OCI-LY1 (cell line): ENCODE measurements at regions not wholly inside any gene's neighbourhood (a gene's known extent, or its start where the extent isn't known, plus 50 kb on each side); places are given as distances from the start of the nearest gene placed in this dataset.
"Not testable (repeated sequence)": the region's sequence is repeated elsewhere in the genome, so short reads cannot be mapped to it uniquely, and the experiment has no call there.

ENCODE experiments used
- H2AFZ ChIP-seq: fragments of 200-600 bp; sonication (generic), shearing (Covaris generic); 2 replicates; pipeline ENCODE4 v1.6.0; 2014; ENCODE audit warnings: antibody characterized with exemption, mild to moderate bottlenecking, low read length
- H3F3A ChIP-seq: fragments of 200-600 bp; sonication (generic), shearing (Covaris generic); 2 replicates; pipeline ENCODE4 v1.6.0; 2014; ENCODE audit warnings: mild to moderate bottlenecking, antibody characterized with exemption, low read length, moderate library complexity; ENCODE audit not compliant: insufficient read depth
- H3K27ac ChIP-seq: fragments of 200-600 bp; sonication (generic); 2 replicates; pipeline ENCODE4 v1.5.1; 2014; ENCODE audit warnings: low read length, mixed run types, mild to moderate bottlenecking, low read depth; ENCODE audit not compliant: poor library complexity, severe bottlenecking
- H3K27me3 ChIP-seq: fragments of 200-600 bp; sonication (generic); 2 replicates; pipeline ENCODE4 v1.6.0; 2014; ENCODE audit warnings: antibody characterized with exemption, mild to moderate bottlenecking, low read length, moderate library complexity; ENCODE audit not compliant: insufficient read depth
- H3K36me3 ChIP-seq: fragments of 200-600 bp; sonication (generic); 2 replicates; pipeline ENCODE4 v1.6.1; 2014; ENCODE audit warnings: mild to moderate bottlenecking, antibody characterized with exemption, low read length, moderate library complexity, mixed read lengths; ENCODE audit not compliant: insufficient read depth
- H3K4me1 ChIP-seq: fragments of 200-600 bp; sonication (generic); 2 replicates; pipeline ENCODE4 v1.5.1; 2014; ENCODE audit warnings: mild to moderate bottlenecking, low read length, moderate library complexity; ENCODE audit not compliant: insufficient read depth, severe bottlenecking
- H3K4me2 ChIP-seq: fragments of 200-600 bp; sonication (generic), shearing (Covaris generic); 2 replicates; pipeline ENCODE4 v1.6.1; 2014; ENCODE audit warnings: low read length
- H3K4me3 ChIP-seq: fragments of 200-600 bp; sonication (generic); 2 replicates; pipeline ENCODE4 v1.5.1; 2014; ENCODE audit warnings: low read length, low read depth, mild to moderate bottlenecking, mixed read lengths; ENCODE audit not compliant: poor library complexity, severe bottlenecking
- H3K79me2 ChIP-seq: fragments of 200-600 bp; shearing (Covaris generic); 2 replicates; pipeline ENCODE4 v1.6.1; 2016; ENCODE audit warnings: mixed run types, low read length, mixed read lengths; ENCODE audit not compliant: insufficient read depth
- H3K9ac ChIP-seq: fragments of 200-600 bp; sonication (generic), shearing (Covaris generic); 2 replicates; pipeline ENCODE4 v1.6.1; 2014; ENCODE audit warnings: mild to moderate bottlenecking, low read length, mixed read lengths
- H3K9me2 ChIP-seq: fragments of 200-600 bp; sonication (generic), shearing (Covaris generic); 2 replicates; pipeline ENCODE4 v1.6.1; 2014; ENCODE audit warnings: low read depth, mild to moderate bottlenecking, low read length, mixed read lengths
- H3K9me3 ChIP-seq: fragments of 200-600 bp; shearing (Covaris generic); 2 replicates; pipeline ENCODE4 v1.6.1; 2014; ENCODE audit warnings: low read length, mixed read lengths
- H4K20me1 ChIP-seq: fragments of 200-600 bp; sonication (generic), shearing (Covaris generic); 2 replicates; pipeline ENCODE4 v1.6.0; 2016; ENCODE audit warnings: mild to moderate bottlenecking, low read length; ENCODE audit not compliant: insufficient read depth
- EZH2 ChIP-seq: fragments of 200-600 bp; sonication (generic), shearing (Covaris generic); IDR thresholded peaks from 2 replicates; pipeline ENCODE4 v1.8.0; 2017; ENCODE audit warnings: borderline replicate concordance, mixed run types, mild to moderate bottlenecking, antibody characterized with exemption, low read length, moderate library complexity, mixed read lengths
- TF ChIP-seq, protein P1 (sequence below): fragments of 200-600 bp; sonication (generic), shearing (Covaris generic); IDR thresholded peaks from 2 replicates; pipeline ENCODE4 v1.5.1; 2017; ENCODE audit warnings: mild to moderate bottlenecking, antibody characterized with exemption, low read length, moderate library complexity, mixed read lengths

DNA sequence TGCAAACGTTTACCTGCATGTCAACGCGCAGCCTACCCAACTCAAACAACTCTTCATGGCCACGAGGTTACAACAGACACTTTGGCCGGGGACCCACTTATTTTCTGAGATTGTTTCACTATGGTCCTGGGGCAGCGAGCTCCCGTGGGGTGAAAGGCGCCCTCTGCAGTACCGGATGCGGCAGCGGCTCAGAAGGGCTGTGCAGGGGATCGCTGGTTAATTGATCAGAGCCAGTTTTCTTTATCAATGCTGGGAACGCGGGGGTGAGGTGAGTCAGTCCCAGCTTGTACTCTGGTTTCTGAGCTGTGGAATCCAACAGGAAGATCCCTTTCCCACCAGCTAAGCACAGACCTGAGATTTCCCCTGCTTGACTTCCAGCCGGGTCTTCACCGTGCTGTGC lies 366.5 kb upstream of the KLF6 start:
- no peak overlapping the region for H3K27ac ChIP-seq
- no peaks in the 10 kb centered on the region for H3K4me1 ChIP-seq
- TF ChIP-seq, protein P1, sequence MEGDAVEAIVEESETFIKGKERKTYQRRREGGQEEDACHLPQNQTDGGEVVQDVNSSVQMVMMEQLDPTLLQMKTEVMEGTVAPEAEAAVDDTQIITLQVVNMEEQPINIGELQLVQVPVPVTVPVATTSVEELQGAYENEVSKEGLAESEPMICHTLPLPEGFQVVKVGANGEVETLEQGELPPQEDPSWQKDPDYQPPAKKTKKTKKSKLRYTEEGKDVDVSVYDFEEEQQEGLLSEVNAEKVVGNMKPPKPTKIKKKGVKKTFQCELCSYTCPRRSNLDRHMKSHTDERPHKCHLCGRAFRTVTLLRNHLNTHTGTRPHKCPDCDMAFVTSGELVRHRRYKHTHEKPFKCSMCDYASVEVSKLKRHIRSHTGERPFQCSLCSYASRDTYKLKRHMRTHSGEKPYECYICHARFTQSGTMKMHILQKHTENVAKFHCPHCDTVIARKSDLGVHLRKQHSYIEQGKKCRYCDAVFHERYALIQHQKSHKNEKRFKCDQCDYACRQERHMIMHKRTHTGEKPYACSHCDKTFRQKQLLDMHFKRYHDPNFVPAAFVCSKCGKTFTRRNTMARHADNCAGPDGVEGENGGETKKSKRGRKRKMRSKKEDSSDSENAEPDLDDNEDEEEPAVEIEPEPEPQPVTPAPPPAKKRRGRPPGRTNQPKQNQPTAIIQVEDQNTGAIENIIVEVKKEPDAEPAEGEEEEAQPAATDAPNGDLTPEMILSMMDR, result no peak
- TF ChIP-seq EZH2, result no peak
- H4K20me1 ChIP-seq, result no peaks in the 10 kb centered on the region
- H3K9me3 ChIP-seq, result no peaks in the 10 kb centered on the region
- no peaks in the 10 kb centered on the region for H3F3A ChIP-seq
- no peaks in the 10 kb centered on the region for H3K79me2 ChIP-seq
- H3K4me2 ChIP-seq, result no peak overlapping the region
- no peak overlapping the region for H3K9ac ChIP-seq
- H3K4me3 ChIP-seq, result no peak overlapping the region
- no peaks in the 10 kb centered on the region for H3K9me2 ChIP-seq
- no peaks in the 10 kb centered on the region for H3K36me3 ChIP-seq
- H2AFZ ChIP-seq, result no peak overlapping the region
- H3K27me3 ChIP-seq, result no peaks in the 10 kb centered on the region

GRCh38 chr10:4150676-4151075 lies 365.7 kb upstream of the KLF6 start:
- no peaks in the 10 kb centered on the region for H3K9me3 ChIP-seq
- H3K4me1 ChIP-seq, result no peaks in the 10 kb centered on the region
- H3K27me3 ChIP-seq, result no peaks in the 10 kb centered on the region
- H3K4me3 ChIP-seq, result no peak overlapping the region
- H3K27ac ChIP-seq, result no peak overlapping the region
- no peak overlapping the region for H2AFZ ChIP-seq
- no peaks in the 10 kb centered on the region for H4K20me1 ChIP-seq
- TF ChIP-seq, protein P1, result no peak
- no peak for TF ChIP-seq EZH2
- H3K4me2 ChIP-seq, result no peak overlapping the region
- no peak overlapping the region for H3K9ac ChIP-seq
- H3F3A ChIP-seq, result no peaks in the 10 kb centered on the region
- no peaks in the 10 kb centered on the region for H3K79me2 ChIP-seq
- H3K36me3 ChIP-seq, result no peaks in the 10 kb centered on the region
- H3K9me2 ChIP-seq, result no peaks in the 10 kb centered on the region

GRCh38 chr10:4149460-4149859 lies 364.5 kb upstream of the KLF6 start:
- not testable (repeated sequence) for H3K9me3 ChIP-seq, H3K4me1 ChIP-seq, H2AFZ ChIP-seq, H4K20me1 ChIP-seq, H3K9me2 ChIP-seq, H3K79me2 ChIP-seq, H3K4me3 ChIP-seq, H3K27ac ChIP-seq, H3K36me3 ChIP-seq, H3F3A ChIP-seq, H3K9ac ChIP-seq, H3K4me2 ChIP-seq, H3K27me3 ChIP-seq

DNA sequence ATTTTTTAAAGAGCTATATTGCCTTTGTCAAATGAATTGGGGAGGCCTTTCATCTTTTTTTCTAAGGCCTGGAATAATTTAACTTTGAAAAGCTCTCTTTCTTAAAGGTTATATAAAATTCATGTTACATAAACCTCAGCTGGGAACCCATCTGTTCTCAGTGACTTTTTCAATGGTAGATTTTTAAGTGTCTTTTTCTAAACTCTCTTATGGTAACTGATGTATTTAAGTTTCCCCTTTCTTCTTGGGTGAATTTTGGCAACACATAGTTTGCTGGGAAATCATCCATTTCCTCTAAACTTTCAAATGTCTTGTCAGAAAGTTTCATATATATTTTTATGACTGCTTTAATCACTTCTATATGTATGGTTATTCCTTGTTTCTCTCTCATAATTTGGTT lies 362.2 kb upstream of the KLF6 start:
- Histone ChIP-seq H4K20me1 (no peaks in the 10 kb centered on the region), H3F3A (no peaks in the 10 kb centered on the region), H2AFZ (no peak overlapping the region), H3K4me2 (no peak overlapping the region), H3K4me3 (no peak overlapping the region), H3K4me1 (no peaks in the 10 kb centered on the region), H3K27ac (no peak overlapping the region), H3K79me2 (no peaks in the 10 kb centered on the region), H3K27me3 (no peaks in the 10 kb centered on the region), H3K36me3 (no peaks in the 10 kb centered on the region), H3K9me2 (no peaks in the 10 kb centered on the region), H3K9ac (no peak overlapping the region), H3K9me3 (no peaks in the 10 kb centered on the region)
- TF ChIP-seq, protein P1, result no peak
- TF ChIP-seq EZH2, result no peak
